ENCODE measurements at regions not wholly inside any gene's neighbourhood (a gene's known extent, or its start where the extent isn't known, plus 50 kb on each side); places are given as distances from the start of the nearest gene placed in this dataset.

GRCh38 chr1:97976801-97977200 is 56.0 kb upstream of the DPYD start:
- no peak for DNase-seq (ENCODE audit: low read depth)
